HTERT RPE-1 (cell line): ENCODE measurements at regions not wholly inside any gene's neighbourhood (a gene's known extent, or its start where the extent isn't known, plus 50 kb on each side); places are given as distances from the start of the nearest gene placed in this dataset.

Experiments used
- in situ Hi-C: fragments of 300-500 bp; cut with MboI; formaldehyde crosslinking; loops from 4 replicates; pipeline ENCODE4 v1.14.3; 2020; ENCODE audit warnings: low sequenced_read_pairs

DNA sequence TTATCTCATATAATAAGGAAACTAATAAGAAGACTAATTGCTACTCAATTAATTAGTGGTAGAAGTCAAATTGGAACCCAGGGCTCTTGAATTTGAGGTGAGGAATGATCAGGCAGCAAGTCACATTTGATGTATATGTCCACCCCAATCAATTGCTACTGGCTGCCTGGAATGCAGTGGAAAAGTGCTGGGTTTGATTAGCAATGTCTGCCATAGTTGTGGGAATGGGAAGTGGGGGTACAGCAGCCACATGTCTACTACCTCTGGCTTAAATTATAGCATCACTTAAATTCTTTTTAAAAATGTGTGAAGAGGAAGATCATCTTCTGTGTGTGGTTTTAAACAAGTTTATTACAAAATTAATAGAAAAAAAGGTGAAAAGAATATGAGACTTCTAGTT is 50.8 kb upstream of the NAV2 start:
- in situ Hi-C loops = no loop called here

DNA sequence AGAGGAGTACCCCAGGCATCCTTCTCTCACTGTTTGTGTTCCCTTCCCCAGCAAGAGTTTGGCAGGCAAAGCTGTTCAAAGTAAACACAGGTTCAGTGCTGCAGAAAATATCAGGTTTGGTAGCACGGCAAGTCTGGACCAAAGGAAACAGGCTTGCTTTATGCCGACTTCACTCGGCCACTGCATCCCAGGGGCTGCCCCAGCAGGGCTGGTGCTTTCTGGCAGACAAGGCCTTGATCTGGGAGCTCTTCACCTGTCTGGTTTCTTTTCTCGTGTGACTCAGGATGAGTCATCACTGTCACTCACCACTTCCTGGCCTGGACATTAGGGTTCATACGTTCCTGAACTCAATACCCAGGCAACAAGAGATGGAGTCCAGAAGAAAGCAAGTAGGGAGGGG is 52.6 kb upstream of the NAV2 start:
- in situ Hi-C loops = no loop called here

DNA sequence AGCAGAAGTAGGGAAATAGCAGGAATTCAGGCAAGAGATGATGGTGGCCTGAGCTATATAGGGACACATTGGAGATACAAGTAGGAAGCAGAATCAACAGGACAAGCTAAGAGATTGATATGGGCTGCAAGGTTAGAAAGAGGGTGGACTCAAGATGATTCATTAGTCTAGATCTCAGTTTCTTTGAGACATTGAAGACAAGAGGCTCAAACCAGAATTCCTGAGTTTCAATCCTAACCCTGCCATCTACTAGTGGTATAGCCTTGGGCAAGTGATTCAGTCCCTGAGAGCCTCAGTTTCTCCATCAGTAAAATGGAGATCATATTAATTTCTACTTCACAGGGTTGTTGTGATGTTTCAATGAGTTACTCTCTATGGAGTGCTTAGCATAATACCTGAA is 53.1 kb upstream of the NAV2 start:
- in situ Hi-C loops = no loop called here

DNA sequence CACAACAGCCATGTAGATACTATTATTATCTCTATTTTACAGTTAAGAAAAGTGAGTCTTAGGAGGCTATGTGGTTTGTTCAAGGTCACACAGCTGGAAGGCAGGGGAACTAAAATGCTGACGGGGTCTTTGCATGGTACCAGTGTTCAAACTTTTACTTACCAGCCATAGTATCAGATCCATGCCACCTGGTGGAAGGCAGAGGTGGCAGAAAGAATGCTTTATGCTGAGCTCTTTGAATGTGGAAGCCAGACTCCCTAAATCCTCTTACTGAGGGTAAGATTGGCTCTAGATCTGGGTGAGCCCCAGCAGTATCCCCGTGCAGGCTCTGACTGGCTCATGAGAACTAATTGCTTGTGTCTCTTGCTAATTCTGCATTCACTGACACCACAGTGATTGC is 54.3 kb upstream of the NAV2 start:
- in situ Hi-C loops = no loop called here

DNA sequence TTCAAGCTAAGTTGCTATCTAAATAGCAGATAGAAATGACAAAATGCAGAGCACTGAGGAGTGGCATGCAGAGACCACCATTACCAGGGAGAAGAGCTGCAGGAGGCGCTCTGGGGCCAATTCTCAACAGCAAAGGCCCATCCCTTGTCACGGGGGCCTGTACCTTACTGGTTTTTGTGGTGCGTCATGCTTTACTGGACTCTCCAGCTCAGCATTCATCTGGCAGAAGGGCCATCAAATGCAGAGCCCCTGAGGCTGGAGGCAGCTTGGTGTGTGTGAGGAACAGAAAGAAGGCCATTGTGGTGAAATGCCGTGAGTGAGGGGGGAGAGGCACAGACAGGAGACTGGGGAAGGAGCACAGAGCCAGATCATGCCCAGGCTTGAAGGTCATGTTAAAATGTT is 56.5 kb upstream of the NAV2 start:
- in situ Hi-C loops = no loop called here

DNA sequence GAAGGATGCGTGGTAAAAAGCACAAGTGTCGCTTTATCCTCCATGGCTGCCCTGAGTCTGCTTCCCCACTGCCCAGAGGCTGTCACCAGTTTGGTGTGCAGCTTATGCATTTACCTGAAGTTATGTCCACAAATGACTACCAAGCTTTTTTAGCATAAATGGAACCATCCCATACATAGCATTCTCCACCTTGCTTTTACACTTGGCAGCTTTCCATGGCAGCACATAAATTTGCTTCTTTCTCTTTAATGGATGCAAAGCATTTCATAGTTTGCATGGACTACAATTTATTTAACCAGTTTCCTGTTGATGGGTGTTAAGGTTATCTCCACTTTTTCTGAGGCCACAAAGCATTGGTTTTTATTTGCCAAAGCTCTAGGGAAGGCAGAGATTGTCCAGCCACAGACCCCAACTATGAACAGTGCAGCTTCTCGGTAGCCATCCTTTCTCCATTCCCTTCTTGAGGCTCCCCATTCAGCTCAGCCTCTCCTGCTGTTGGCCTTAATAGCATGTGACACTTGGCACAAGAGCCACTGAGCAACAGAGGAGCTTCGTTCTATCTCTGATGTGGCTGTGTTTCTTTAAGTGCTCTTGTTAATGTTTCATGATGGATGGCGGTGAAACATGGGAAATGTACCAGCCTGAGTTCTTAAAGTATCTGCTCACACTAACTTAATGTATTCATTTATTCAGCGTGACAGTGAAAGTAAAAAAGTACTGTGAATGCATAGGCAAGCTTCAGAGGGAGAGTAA is 59.8 kb upstream of the NAV2 start:
- in situ Hi-C loops = no loop called here

DNA sequence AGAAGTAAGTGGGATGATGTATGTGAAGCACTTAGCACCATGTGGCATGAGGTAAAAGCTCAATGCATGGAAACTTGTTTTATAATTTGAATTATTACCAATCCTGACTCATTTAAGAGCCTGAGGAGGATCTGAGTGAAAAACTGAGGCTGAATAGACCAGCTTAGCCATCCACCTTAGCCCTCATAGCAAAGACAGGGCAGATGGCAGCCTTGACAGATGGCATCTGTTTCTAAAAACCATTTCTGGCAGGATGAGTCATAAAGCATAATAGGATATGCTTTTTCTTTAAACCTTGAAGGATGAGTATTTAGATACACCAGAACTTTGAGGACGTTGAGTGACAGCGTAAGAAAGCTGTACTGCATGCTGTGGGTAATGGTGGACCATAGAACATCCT is 61.0 kb upstream of the NAV2 start:
- in situ Hi-C loops = no loop called here

DNA sequence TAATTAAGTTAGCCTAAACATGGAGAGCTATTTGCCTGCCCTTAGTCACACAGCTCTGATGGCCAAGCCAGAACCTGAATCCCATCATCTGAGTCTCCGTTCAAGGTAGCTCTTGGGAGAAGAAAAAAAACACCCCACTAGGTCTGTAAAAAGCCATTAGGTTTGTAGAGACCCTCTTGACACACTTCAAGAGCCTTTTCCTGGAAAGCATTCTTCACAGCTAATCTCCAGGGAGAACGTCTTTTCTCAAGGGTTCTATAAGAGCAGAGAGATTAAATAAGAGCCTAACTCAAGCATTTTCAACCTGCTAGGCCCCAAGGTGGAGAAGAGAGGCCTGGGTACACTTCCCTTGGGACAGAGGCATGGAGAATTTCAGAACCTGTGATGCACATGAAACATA is 61.6 kb upstream of the NAV2 start:
- in situ Hi-C loops = no loop called here

DNA sequence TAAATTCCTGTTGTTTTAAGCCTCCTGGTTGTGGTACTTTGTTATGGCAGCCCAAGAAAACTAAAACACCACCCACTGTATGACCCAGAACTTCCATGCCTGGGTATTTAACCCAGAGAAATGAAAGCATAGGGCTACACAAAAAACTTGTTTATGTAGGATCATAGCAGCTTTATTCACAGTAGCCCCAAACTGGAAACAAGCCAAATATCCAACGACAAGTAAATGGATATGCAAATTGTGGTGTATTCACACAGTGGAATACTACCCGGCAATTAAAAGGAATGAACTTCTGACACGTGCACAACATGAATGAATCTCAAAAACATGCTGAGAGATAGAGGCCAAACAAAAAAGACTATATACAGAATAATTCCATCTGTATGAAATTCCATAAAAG is 62.2 kb upstream of the NAV2 start:
- in situ Hi-C loops = no loop called here

DNA sequence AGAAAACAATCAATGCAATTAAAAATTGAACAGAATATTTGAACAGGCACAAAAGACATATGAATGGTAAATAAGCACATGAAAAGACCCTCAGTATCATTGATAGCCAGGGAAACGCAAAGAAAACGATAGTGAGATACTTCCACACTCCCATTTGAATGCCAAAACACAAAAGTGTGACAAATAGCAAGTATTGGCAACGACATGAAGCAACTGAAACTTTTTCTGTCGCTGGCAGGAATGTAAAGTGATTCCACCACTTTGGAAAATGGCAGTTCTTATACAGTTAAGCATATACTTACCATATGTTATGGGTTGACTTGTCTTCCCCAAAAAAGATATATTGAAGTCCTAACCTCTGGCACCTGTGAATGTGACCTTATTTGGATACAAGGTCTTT is 62.9 kb upstream of the NAV2 start:
- in situ Hi-C loops = no loop called here

DNA sequence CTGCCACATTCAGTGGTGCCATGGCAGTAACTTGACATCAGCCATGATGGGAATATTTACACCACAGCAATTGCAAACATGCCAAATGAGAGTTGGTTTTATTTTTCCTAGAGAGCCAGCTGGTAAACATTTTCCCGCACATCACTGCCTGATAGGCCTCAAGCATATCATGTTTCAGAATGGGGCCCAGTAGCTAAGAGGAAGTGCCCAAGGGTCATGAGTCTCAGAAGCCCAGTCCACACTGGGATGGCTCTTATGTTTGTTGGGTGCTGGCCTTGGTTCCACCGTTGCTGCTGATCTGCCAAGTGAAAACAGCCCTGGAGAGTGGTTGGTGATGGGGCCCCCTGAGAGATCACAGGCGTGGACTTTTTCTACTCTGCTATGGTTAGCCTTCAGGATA is 64.3 kb upstream of the NAV2 start:
- in situ Hi-C loops = no loop called here

DNA sequence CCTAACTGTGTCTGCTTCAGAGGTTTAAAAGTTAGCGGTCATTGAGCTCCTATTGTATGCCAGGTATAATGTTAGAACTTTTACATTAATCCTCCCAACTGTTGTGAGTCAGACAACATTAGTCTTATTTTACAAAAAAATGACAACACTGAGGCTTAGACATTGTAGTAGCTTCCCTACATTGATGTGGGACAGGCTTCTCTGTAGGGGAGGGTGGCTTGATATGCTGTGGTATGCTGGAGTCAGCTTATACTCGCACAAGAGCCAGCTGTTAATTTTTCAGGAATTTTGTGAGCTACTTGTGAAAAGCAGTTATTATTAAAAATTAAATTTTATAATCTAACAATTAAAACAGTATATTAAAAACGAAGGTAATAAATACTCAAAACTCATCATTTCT is 64.8 kb upstream of the NAV2 start:
- in situ Hi-C loops = no loop called here

DNA sequence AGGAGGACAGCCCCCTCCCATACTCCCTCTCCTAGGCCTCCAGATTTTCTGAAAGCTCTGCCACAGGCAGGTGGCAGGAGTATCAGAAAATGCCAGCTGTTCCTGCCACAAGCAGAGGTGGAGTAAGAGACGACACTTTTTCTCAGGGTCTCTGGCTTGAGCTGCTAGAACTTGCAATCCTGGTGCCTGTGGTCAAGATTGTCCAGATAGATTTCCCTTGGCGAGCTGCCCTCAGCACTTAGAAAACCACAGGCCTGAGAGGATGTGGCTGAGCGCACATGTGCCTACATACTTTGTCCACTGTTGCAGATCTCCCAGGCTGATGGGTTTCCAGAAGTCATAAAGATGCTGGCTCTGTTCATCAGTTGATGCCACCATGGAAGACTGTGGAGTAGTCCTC is 65.7 kb upstream of the NAV2 start:
- in situ Hi-C loops = no loop called here

DNA sequence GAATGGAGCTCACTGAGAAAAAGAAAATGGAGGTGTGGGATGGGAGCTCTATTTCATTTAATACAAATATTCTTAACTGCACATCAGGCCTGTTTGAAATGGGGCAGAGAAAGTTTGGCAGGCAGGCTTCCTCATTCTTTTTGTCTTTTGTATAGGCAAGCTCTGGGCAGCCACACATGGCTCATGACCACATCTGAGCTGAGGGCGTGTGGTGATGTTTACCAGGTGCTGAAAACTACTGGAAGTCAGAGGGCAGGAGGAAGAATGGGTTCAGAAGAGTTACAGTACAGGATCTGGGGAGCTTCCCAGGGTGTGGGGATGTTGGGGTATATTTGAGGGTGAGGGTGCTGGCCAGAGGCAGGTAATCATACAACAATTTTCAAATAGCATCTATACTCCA is 66.3 kb upstream of the NAV2 start:
- in situ Hi-C loops = no loop called here

DNA sequence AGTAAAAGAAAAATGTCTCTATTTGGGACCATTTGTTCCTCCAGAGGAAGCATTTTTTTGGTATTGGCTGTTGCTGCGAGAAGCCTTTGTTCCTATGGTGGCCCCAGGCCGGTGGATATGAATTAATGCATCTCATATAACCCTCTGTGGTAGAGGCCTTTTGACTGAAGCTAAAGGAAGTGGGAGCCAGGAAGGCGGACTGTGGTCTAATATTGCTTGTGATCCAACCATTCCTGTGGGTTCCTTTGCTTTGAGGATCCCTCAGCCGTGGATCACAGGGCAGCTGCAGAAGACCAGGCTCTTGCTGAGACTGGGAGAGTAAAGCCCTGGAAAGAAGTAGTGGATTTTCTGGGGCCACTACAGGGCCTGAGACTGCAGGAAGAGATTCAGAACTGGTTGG is 68.3 kb upstream of the NAV2 start:
- in situ Hi-C loops = no loop called here

DNA sequence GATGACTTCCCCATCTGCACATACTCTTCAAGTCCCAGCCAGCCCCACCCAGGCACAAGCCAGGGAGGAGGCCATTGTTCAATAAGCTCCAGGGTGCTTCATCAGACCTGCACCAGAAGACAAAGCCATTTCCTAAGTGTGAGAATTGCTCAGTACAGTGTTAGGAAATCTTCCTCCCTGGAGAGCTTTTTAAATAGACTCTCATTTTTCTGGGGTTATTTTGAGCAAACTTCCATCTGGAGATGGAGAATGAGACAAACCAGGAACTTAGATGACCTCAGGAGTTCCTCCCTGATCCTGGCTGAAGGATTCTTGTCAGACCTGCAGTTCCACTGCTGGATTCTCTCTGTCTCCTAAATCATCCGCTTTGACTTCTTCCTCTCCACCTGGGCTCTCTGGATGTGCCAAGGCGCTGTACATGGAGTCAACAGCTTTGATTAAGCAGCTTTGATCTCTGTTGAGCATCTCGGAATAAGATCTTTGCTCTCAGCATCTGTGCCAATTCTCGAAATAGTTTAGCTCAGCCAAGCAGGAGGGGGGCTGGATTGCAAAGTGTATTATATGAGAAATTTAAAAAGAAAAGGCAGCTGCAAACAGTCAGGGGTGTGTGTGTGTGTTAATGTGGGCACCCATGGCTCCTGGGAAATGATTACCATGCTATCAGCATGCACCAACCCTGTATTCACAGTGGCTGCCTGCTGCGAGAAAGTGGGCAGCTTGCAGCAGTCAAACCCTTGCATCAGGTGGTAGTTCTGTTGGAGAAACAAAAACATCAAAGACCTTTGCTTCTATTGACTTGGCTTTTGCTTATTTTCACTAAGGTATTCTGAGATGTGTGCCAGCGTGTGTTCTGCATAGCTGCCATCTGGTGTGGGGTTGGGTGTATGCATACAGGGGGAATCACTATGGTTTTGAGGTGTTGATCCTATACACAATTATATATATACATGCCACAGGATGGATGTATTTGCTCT is 70.2 kb upstream of the NAV2 start:
- in situ Hi-C loops = no loop called here

DNA sequence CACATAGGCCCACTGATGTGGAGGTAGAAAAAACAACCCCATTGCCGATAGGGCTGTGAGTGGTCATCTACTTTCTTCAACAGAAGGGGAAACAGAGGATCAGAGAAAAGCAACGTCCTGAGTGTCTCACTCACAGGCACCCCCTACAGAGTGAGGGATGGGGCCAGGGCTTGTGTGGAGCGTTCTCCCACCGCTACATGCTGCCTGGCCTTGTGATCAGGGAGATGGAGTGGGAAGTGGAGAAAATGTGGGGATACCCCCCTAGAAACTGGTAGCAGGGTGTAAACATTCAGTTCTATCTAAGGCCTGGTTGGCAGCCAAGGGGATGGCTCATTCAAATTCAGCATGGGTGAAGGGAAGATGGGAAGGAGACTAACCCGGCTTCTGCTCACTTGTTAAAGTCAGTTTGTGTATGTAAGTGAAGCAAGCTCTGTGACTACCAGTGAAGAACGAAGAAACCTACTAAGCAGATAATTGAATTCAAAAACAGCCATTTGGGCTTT is 73.0 kb upstream of the NAV2 start:
- in situ Hi-C loops = no loop called here

DNA sequence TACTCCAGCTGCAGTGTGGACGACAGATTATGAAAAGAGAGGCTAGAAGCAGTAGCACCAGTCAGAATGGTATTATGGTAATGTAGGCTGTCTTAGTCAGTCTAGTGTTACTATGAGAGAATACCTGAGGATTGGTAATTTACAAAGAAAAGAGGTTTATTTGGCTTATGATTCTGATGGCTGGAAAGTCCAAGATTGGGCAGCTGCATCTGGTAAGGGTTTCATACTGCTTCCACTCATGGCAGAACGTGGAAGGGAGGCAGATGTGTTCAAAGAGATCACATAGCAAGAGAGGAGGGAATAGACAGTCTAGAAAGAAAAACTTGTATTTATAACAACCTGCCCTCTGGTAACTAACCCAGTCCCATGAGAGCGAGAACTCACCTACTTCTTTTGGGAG is 77.3 kb upstream of the NAV2 start:
- in situ Hi-C loops = no loop called here

DNA sequence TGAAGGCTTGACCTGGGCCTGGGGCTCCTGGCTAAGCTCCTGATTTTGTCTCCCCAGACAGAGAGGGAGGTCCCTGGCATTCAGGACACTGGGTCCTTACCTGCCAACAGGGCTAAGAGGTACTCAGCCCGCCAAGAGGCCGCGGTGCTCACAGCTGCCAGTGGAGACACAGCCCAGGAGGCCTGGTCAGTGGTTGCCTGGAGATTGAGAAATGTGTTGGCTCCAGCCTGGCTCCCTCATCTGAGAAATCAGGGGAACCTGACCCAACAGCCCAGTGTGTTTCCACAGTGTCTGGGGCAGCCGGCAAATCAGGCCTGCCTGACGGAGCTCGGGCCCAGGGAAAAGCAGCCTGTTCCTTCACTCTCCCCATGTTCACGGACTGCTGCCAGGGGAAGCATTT is 79.4 kb upstream of the NAV2 start:
- in situ Hi-C loops = no loop called here

DNA sequence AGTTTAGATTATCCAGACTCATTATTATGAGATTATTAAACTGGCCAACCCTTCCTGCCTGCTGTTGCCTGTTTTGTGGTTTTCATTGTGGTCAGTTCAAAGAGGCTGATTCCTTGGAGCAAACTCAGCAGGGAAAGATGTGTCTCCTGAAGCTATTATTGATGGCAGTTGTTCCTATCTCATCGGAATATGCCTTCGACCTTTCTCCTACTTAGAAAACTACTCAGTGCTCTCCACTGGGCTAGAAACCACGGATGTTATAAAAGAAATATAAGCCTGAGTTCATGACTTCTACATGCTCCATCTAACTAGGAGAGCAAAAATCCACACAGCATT is 80.2 kb upstream of the NAV2 start:
- in situ Hi-C loops = no loop called here

DNA sequence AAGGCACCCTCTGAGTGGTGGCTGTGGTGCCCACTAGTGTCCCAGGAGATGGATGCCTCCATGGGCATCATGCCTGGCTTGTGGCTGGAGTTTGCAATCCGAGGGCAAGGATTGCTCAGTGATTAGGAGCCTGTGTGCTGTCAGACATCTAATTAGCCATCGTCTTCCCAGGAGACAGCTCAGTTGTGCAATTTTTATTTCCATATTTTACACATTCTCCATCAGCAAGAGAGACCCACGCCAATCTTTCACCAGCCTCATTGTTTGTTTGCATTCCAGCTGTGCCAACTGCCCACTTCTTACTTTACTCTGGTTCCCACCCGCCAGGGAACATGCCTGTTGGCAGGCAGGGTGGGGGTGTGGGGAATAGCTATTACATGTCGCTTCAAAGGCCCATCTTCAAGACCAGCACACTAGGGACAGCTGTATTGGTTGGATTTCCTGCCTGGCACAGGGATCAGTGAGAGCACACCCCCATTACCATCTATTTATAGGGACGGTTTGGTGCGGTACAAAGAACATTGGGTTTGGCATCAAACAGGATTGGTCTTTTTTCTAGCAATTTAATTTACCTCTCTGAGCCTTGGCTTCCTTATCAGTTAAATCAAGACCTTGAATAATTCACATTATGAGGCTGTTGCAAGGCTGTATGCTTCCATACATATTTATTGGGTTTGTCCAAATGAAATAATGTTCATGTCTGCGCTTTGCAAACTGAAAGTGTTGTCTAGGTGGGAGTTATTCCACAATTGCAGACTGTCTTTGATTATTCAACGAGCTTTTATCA is 80.7 kb upstream of the NAV2 start:
- in situ Hi-C loops = no loop called here
